BJ (cell line): ENCODE measurements at regions not wholly inside any gene's neighbourhood (a gene's known extent, or its start where the extent isn't known, plus 50 kb on each side); places are given as distances from the start of the nearest gene placed in this dataset.

ENCODE experiments used
- CTCF ChIA-PET: fragments of 350-600 bp; formaldehyde crosslinking; extraction: SDS; loops from one replicate; lab custom pipeline; 2021; ENCODE audit warnings: antibody characterized with exemption, inconsistent platforms; lab: Yijun Ruan, JAX
- POLR2A ChIA-PET: fragments of 300-600 bp; sonication (Branson Sonifier 250); formaldehyde crosslinking; extraction: SDS; loops from one replicate; lab custom pipeline; 2021; ENCODE audit warnings: antibody characterized with exemption; lab: Charles Lee
- DNase-seq: peaks from one replicate; pipeline ENCODE4 v3.0.0-alpha.2; 2011; ENCODE audit warnings: low read depth
- H3K27me3 ChIP-seq: 2 replicates; pipeline ENCODE4 v1.6.0; 2011; ENCODE audit warnings: low read length; ENCODE audit not compliant: control insufficient read depth, insufficient read depth
- H3K36me3 ChIP-seq: 2 replicates; pipeline ENCODE4 v1.5.1; 2011; ENCODE audit warnings: low read length; ENCODE audit not compliant: control insufficient read depth, insufficient read depth
- H3K4me3 ChIP-seq: 2 replicates; pipeline ENCODE4 v1.5.1; 2011; ENCODE audit warnings: low read depth, mild to moderate bottlenecking, control low read depth, low read length
- CTCF ChIP-seq: IDR thresholded peaks from 2 replicates; pipeline ENCODE4 v1.5.1; 2011; ENCODE audit warnings: low read depth, mild to moderate bottlenecking, control low read depth, inconsistent platforms, low read length, moderate library complexity; ENCODE audit not compliant: insufficient read depth

- H3K27me3 ChIP-seq: no peaks in the 10 kb centered on the region
These were observed 116.5 kb downstream of the HS3ST3B1 start for GRCh38 chr17:14417336-14417735.

GRCh38 chr17:14409292-14409691, 108.4 kb downstream of the HS3ST3B1 start:
- POLR2A ChIA-PET: no interaction called here
- Histone ChIP-seq H3K36me3 (no peaks in the 10 kb centered on the region), H3K27me3 (no peaks in the 10 kb centered on the region), H3K4me3 (no peak overlapping the region)
- CTCF ChIA-PET: no interaction called here
- DNase-seq: no peak
- no peak for TF ChIP-seq CTCF

More at GRCh38 chr17:14417336-14417735, 116.5 kb downstream of the HS3ST3B1 start:
- no peak overlapping the region for H3K4me3 ChIP-seq
- CTCF ChIA-PET: no interaction called here
- TF ChIP-seq CTCF: no peak
- POLR2A ChIA-PET: no interaction called here
- DNase-seq: no peak
- no peaks in the 10 kb centered on the region for H3K36me3 ChIP-seq

- ChIA-PET CTCF (no interaction called here), POLR2A (no interaction called here)
- Histone ChIP-seq H3K27me3 (no peaks in the 10 kb centered on the region), H3K36me3 (no peaks in the 10 kb centered on the region), H3K4me3 (no peak overlapping the region)
- DNase-seq: no peak
- no peak for TF ChIP-seq CTCF
These were observed 106.7 kb downstream of the HS3ST3B1 start for GRCh38 chr17:14407541-14407940.

- DNase-seq: no peak
- ChIA-PET POLR2A (no interaction called here), CTCF (interaction anchor here (0.6 kb wide), 1 partner anchor 416 kb away, joined by 3 read pairs; no protein-coding TSS in a partner anchor)
- no peak overlapping the region for H3K4me3 ChIP-seq
- H3K27me3 ChIP-seq: no peaks in the 10 kb centered on the region
- TF ChIP-seq CTCF: no peak
- no peaks in the 10 kb centered on the region for H3K36me3 ChIP-seq
These were observed 104.3 kb downstream of the HS3ST3B1 start for GRCh38 chr17:14405189-14405588.
